ENCODE measurements at regions not wholly inside any gene's neighbourhood (a gene's known extent, or its start where the extent isn't known, plus 50 kb on each side); places are given as distances from the start of the nearest gene placed in this dataset.

DNA sequence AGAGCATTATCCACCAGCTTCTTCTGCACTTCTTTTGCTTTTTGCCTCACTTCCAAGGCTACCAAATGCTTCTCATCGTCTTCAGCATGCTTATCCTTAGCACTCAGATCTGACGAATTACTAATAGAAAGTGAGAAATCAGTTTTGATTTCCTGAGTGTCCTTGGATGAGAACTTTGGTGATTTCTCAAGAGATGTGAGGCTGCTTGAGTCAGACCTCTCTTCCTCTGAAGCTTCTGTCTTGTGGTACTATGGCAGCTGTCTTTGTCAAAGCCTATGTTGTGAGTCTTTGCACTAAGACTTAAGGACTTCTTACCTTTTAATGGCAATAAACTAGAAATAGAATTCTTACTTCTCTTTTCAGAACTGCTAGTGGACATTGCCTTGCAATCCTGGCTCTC lies 169.9 kb downstream of the CPE start:
- Histone ChIP-seq H3K4me3 (ENCODE audit: low read length) (no peak overlapping the region), H3K9ac (ENCODE audit: low read length) (no peak overlapping the region), H3K23ac (ENCODE audit: low read length) (no peak overlapping the region), H3K27ac (ENCODE audit: low read depth, low read length) (no peak overlapping the region), H2AK5ac (ENCODE audit: low read length) (no peak overlapping the region), H3K4me2 (ENCODE audit: low read length) (no peak overlapping the region), H4K5ac (ENCODE audit: low read length) (no peak overlapping the region), H3K79me2 (ENCODE audit: control insufficient read depth, insufficient read depth, low read length) (no peaks in the 10 kb centered on the region), H2BK15ac (replicated peaks; ENCODE audit: low read depth) (no peak overlapping the region), H2BK5ac (ENCODE audit: low read length) (no peak overlapping the region), H3K18ac (ENCODE audit: low read length) (no peak overlapping the region), H3K79me1 (ENCODE audit: low read length) (no peaks in the 10 kb centered on the region), H3K27me3 (ENCODE audit: insufficient read depth, low read length, poor library complexity) (no peaks in the 10 kb centered on the region), H3K4ac (ENCODE audit: low read depth, low read length) (no peak overlapping the region), H3K36me3 (ENCODE audit: control insufficient read depth, insufficient read depth, low read length) (no peaks in the 10 kb centered on the region), H4K8ac (ENCODE audit: low read depth, low read length) (no peak overlapping the region), H3K56ac (ENCODE audit: low read length) (no peak overlapping the region), H3K4me1 (ENCODE audit: control insufficient read depth, low read depth, low read length) (no peaks in the 10 kb centered on the region), H2BK120ac (ENCODE audit: low read depth, low read length) (no peak overlapping the region)
- no CpG with 5 or more reads among the region's 2 CpGs for WGBS (ENCODE audit: extremely low coverage, insufficient coverage, low lambda C conversion rate)
- DNase-seq, result no peak

DNA sequence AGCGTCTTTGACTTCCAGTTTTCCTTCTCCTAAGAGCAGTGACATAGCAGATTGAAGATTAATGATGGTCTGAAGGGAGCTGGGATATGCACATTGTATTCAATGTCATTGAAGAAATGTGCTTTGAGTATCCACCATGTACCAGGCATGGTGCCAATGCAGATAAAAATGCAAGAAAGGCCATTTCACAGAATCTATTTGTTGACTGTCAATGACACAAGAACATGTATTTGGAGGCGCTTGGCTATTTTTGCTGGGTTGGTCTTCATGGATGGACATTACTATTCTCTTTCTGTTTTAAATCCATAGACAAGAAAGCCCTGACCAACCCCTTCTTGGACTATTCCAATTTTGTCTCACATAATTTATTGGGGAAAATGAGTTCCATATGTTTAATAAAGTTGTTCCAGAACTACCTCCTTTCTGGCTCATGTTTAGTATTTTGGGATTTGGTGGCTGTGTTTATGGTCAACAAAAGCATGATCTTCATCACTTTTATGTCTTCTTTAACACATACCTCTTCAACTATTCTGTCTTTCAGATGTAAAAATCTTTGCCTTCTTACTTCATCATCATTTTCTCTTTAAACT lies 174.5 kb downstream of the CPE start:
- H2BK120ac ChIP-seq (ENCODE audit: low read depth, low read length), result no peak overlapping the region
- no peak overlapping the region for H4K8ac ChIP-seq (ENCODE audit: low read depth, low read length)
- no peak overlapping the region for H3K23ac ChIP-seq (ENCODE audit: low read length)
- H3K79me2 ChIP-seq (ENCODE audit: control insufficient read depth, insufficient read depth, low read length), result no peaks in the 10 kb centered on the region
- no peak for DNase-seq
- no peak overlapping the region for H2BK15ac ChIP-seq (replicated peaks; ENCODE audit: low read depth)
- no peak overlapping the region for H2AK5ac ChIP-seq (ENCODE audit: low read length)
- H3K4me2 ChIP-seq (ENCODE audit: low read length), result no peak overlapping the region
- H3K79me1 ChIP-seq (ENCODE audit: low read length), result no peaks in the 10 kb centered on the region
- no peaks in the 10 kb centered on the region for H3K4me1 ChIP-seq (ENCODE audit: control insufficient read depth, low read depth, low read length)
- H3K27ac ChIP-seq (ENCODE audit: low read depth, low read length), result no peak overlapping the region
- no peak overlapping the region for H3K4me3 ChIP-seq (ENCODE audit: low read length)
- no peaks in the 10 kb centered on the region for H3K27me3 ChIP-seq (ENCODE audit: insufficient read depth, low read length, poor library complexity)
- H3K56ac ChIP-seq (ENCODE audit: low read length), result no peak overlapping the region
- H3K36me3 ChIP-seq (ENCODE audit: control insufficient read depth, insufficient read depth, low read length), result no peaks in the 10 kb centered on the region
- H2BK5ac ChIP-seq (ENCODE audit: low read length), result no peak overlapping the region
- H4K5ac ChIP-seq (ENCODE audit: low read length), result no peak overlapping the region
- no peak overlapping the region for H3K4ac ChIP-seq (ENCODE audit: low read depth, low read length)
- WGBS (ENCODE audit: extremely low coverage, insufficient coverage, low lambda C conversion rate), result no CpG with 5 or more reads among the region's 2 CpGs
- no peak overlapping the region for H3K18ac ChIP-seq (ENCODE audit: low read length)
- no peak overlapping the region for H3K9ac ChIP-seq (ENCODE audit: low read length)

DNA sequence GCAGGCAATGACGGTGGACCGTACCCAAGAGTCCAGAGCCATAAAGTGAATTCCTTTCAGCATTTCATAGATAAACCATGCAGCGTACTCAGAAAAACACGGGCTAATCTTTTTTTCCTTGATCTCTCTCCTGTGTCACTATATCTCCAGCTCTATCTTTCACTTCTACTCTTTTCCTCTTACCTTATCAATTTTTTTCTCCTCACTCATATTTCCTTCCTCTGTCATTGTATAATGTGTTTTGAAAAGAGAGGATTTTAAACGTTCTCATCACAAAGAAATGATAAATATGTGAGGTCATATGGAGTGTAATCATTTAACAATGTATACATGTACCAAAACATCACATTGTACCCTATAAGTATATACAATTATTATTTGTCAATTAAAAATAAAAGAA lies 176.5 kb downstream of the CPE start:
- Histone ChIP-seq H3K27ac (ENCODE audit: low read depth, low read length) (no peak overlapping the region), H4K8ac (ENCODE audit: low read depth, low read length) (no peak overlapping the region), H3K27me3 (ENCODE audit: insufficient read depth, low read length, poor library complexity) (no peaks in the 10 kb centered on the region), H3K79me1 (ENCODE audit: low read length) (no peaks in the 10 kb centered on the region), H2AK5ac (ENCODE audit: low read length) (no peak overlapping the region), H3K18ac (ENCODE audit: low read length) (no peak overlapping the region), H2BK15ac (replicated peaks; ENCODE audit: low read depth) (no peak overlapping the region), H3K9ac (ENCODE audit: low read length) (no peak overlapping the region), H3K36me3 (ENCODE audit: control insufficient read depth, insufficient read depth, low read length) (no peaks in the 10 kb centered on the region), H3K4ac (ENCODE audit: low read depth, low read length) (no peak overlapping the region), H3K23ac (ENCODE audit: low read length) (no peak overlapping the region), H3K4me3 (ENCODE audit: low read length) (no peak overlapping the region), H3K4me1 (ENCODE audit: control insufficient read depth, low read depth, low read length) (no peaks in the 10 kb centered on the region), H4K5ac (ENCODE audit: low read length) (no peak overlapping the region), H3K56ac (ENCODE audit: low read length) (no peak overlapping the region), H2BK120ac (ENCODE audit: low read depth, low read length) (no peak overlapping the region), H3K4me2 (ENCODE audit: low read length) (no peak overlapping the region), H2BK5ac (ENCODE audit: low read length) (no peak overlapping the region), H3K79me2 (ENCODE audit: control insufficient read depth, insufficient read depth, low read length) (no peaks in the 10 kb centered on the region)
- no CpG with 5 or more reads among the region's 5 CpGs for WGBS (ENCODE audit: extremely low coverage, insufficient coverage, low lambda C conversion rate)
- DNase-seq, result no peak

DNA sequence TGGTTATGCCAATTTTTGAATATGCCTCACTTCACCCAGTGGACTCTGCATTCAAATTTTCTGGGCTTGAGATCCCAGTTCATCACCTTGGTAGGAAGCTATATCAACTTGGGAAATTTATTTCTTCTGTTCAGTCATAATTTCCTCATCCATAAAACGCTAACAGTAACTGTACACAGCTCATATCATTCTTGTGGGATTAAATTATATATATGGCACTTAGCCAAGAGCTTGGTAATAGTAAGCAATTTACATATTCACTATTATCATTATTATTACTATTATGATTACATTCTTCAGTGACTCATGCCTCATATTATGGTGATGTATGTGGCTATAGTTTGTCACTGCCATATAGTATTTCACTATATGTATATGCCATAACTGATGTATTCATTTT lies 177.6 kb downstream of the CPE start:
- Histone ChIP-seq H4K8ac (ENCODE audit: low read depth, low read length) (no peak overlapping the region), H3K79me1 (ENCODE audit: low read length) (no peaks in the 10 kb centered on the region), H3K18ac (ENCODE audit: low read length) (no peak overlapping the region), H2AK5ac (ENCODE audit: low read length) (no peak overlapping the region), H3K36me3 (ENCODE audit: control insufficient read depth, insufficient read depth, low read length) (no peaks in the 10 kb centered on the region), H3K79me2 (ENCODE audit: control insufficient read depth, insufficient read depth, low read length) (no peaks in the 10 kb centered on the region), H3K9ac (ENCODE audit: low read length) (no peak overlapping the region), H2BK5ac (ENCODE audit: low read length) (no peak overlapping the region), H3K4me3 (ENCODE audit: low read length) (no peak overlapping the region), H4K5ac (ENCODE audit: low read length) (no peak overlapping the region), H3K23ac (ENCODE audit: low read length) (no peak overlapping the region), H3K27ac (ENCODE audit: low read depth, low read length) (no peak overlapping the region), H2BK120ac (ENCODE audit: low read depth, low read length) (no peak overlapping the region), H3K4ac (ENCODE audit: low read depth, low read length) (no peak overlapping the region), H3K4me2 (ENCODE audit: low read length) (no peak overlapping the region), H3K27me3 (ENCODE audit: insufficient read depth, low read length, poor library complexity) (no peaks in the 10 kb centered on the region), H3K4me1 (ENCODE audit: control insufficient read depth, low read depth, low read length) (no peaks in the 10 kb centered on the region), H3K56ac (ENCODE audit: low read length) (no peak overlapping the region), H2BK15ac (replicated peaks; ENCODE audit: low read depth) (no peak overlapping the region)
- no peak for DNase-seq
- no CpG with 5 or more reads among the region's 1 CpG for WGBS (ENCODE audit: extremely low coverage, insufficient coverage, low lambda C conversion rate)

DNA sequence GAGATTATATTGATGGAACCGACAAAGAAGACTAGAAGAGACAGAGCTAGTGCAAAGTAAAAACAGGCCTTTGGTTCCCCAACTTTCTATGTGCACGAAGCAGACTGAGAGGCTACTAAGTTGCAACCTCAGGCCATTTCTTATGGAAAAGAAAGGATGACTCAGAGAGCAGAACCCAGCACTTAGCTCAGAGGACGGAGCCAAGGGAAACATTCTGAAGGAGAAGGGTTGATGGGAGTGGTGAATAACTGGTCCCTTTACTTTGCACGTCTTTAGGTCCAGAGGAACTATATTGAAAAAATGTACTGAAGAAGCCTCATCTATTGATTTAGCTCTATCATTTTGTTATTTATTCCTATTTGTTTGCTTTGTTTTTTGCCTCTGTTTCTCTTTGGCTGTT lies 182.1 kb downstream of the CPE start:
- Histone ChIP-seq H3K79me1 (ENCODE audit: low read length) (no peaks in the 10 kb centered on the region), H2BK15ac (replicated peaks; ENCODE audit: low read depth) (no peak overlapping the region), H3K18ac (ENCODE audit: low read length) (no peak overlapping the region), H3K4me3 (ENCODE audit: low read length) (no peak overlapping the region), H3K36me3 (ENCODE audit: control insufficient read depth, insufficient read depth, low read length) (no peaks in the 10 kb centered on the region), H4K5ac (ENCODE audit: low read length) (no peak overlapping the region), H3K9ac (ENCODE audit: low read length) (no peak overlapping the region), H3K4ac (ENCODE audit: low read depth, low read length) (no peak overlapping the region), H3K27ac (ENCODE audit: low read depth, low read length) (no peak overlapping the region), H2BK120ac (ENCODE audit: low read depth, low read length) (no peak overlapping the region), H2BK5ac (ENCODE audit: low read length) (no peak overlapping the region), H4K8ac (ENCODE audit: low read depth, low read length) (no peak overlapping the region), H3K4me2 (ENCODE audit: low read length) (no peak overlapping the region), H3K79me2 (ENCODE audit: control insufficient read depth, insufficient read depth, low read length) (no peaks in the 10 kb centered on the region), H3K56ac (ENCODE audit: low read length) (no peak overlapping the region), H3K4me1 (ENCODE audit: control insufficient read depth, low read depth, low read length) (no peaks in the 10 kb centered on the region), H3K23ac (ENCODE audit: low read length) (no peak overlapping the region), H3K27me3 (ENCODE audit: insufficient read depth, low read length, poor library complexity) (no peaks in the 10 kb centered on the region), H2AK5ac (ENCODE audit: low read length) (no peak overlapping the region)
- no peak for DNase-seq
- no CpG with 5 or more reads among the region's 4 CpGs for WGBS (ENCODE audit: extremely low coverage, insufficient coverage, low lambda C conversion rate)

DNA sequence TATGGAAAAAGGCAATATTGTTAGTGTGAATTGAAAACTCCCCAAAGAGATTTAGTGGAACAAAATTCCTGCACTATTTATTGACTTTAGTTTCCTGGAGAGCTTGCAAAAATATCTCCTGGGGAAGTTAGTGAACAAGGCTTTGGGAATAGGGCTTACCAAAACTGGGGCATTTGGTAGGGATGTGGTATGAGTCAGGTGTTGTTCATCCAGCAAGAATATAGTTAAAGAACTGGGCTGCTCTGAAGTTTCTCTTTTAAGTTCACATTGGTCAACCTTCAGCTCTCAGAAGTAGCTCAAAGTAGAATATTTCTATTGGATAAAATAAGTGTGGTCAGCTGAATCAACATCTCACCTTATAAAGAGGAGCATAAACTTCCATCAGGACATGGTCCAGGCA lies 185.0 kb downstream of the CPE start:
- no peaks in the 10 kb centered on the region for H3K79me1 ChIP-seq (ENCODE audit: low read length)
- no peak overlapping the region for H4K5ac ChIP-seq (ENCODE audit: low read length)
- no peaks in the 10 kb centered on the region for H3K79me2 ChIP-seq (ENCODE audit: control insufficient read depth, insufficient read depth, low read length)
- no peak overlapping the region for H3K9ac ChIP-seq (ENCODE audit: low read length)
- no peaks in the 10 kb centered on the region for H3K36me3 ChIP-seq (ENCODE audit: control insufficient read depth, insufficient read depth, low read length)
- H3K4ac ChIP-seq (ENCODE audit: low read depth, low read length), result no peak overlapping the region
- no peak overlapping the region for H2BK15ac ChIP-seq (replicated peaks; ENCODE audit: low read depth)
- no peak overlapping the region for H3K56ac ChIP-seq (ENCODE audit: low read length)
- no peaks in the 10 kb centered on the region for H3K4me1 ChIP-seq (ENCODE audit: control insufficient read depth, low read depth, low read length)
- H2AK5ac ChIP-seq (ENCODE audit: low read length), result no peak overlapping the region
- no peak overlapping the region for H3K27ac ChIP-seq (ENCODE audit: low read depth, low read length)
- H3K4me3 ChIP-seq (ENCODE audit: low read length), result no peak overlapping the region
- H3K4me2 ChIP-seq (ENCODE audit: low read length), result no peak overlapping the region
- H3K27me3 ChIP-seq (ENCODE audit: insufficient read depth, low read length, poor library complexity), result no peaks in the 10 kb centered on the region
- H3K18ac ChIP-seq (ENCODE audit: low read length), result no peak overlapping the region
- no peak overlapping the region for H2BK5ac ChIP-seq (ENCODE audit: low read length)
- DNase-seq, result no peak
- H2BK120ac ChIP-seq (ENCODE audit: low read depth, low read length), result no peak overlapping the region
- no peak overlapping the region for H4K8ac ChIP-seq (ENCODE audit: low read depth, low read length)
- H3K23ac ChIP-seq (ENCODE audit: low read length), result no peak overlapping the region
